Naive B cell (primary cell): ENCODE measurements at regions not wholly inside any gene's neighbourhood (a gene's known extent, or its start where the extent isn't known, plus 50 kb on each side); places are given as distances from the start of the nearest gene placed in this dataset.
"Not testable (repeated sequence)": the region's sequence is repeated elsewhere in the genome, so short reads cannot be mapped to it uniquely, and the experiment has no call there.

Experiments
- ATAC-seq, 2 donors: fragments of 150-1000 bp; cut with Tn5 transposase; 2 replicates each; pipeline ENCODE4 v1.10.0; 2021; ENCODE audit warnings: low read depth in 2 of 2, mild to moderate bottlenecking in 2 of 2, moderate library complexity in 2 of 2
- DNase-seq: peaks from one replicate; pipeline ENCODE4 v3.0.0; 2022
- H3K27ac Mint-ChIP-seq, 6 donors: one replicate each; pipeline ENCODE4 v1.8.0; 2020 to 2022; ENCODE audit warnings: mild to moderate bottlenecking in 6 of 6, mixed read lengths in 6 of 6, moderate library complexity in 5 of 6, inconsistent platforms in 2 of 6
- H3K27me3 Mint-ChIP-seq, 3 donors: one replicate each; pipeline ENCODE4 v1.8.0; 2021 to 2022; ENCODE audit warnings: mixed read lengths in 3 of 3, mild to moderate bottlenecking in 1 of 3
- H3K36me3 Mint-ChIP-seq, 2 donors: one replicate each; pipeline ENCODE4 v1.8.0; 2020 to 2022; ENCODE audit warnings: mixed read lengths in 2 of 2, inconsistent platforms in 1 of 2, mild to moderate bottlenecking in 1 of 2
- H3K4me1 Mint-ChIP-seq, 3 donors: one replicate each; pipeline ENCODE4 v1.8.0; 2020 to 2022; ENCODE audit warnings: mixed read lengths in 3 of 3, inconsistent platforms in 1 of 3, mild to moderate bottlenecking in 1 of 3, moderate library complexity in 1 of 3
- H3K4me3 Mint-ChIP-seq, 8 donors: one replicate each; pipeline ENCODE4 v1.8.0; 2020 to 2022; ENCODE audit warnings: mild to moderate bottlenecking in 8 of 8, mixed read lengths in 8 of 8, moderate library complexity in 8 of 8, inconsistent platforms in 2 of 8
- H3K9me3 Mint-ChIP-seq, 7 donors: one replicate each; pipeline ENCODE4 v1.8.0; 2020 to 2022; ENCODE audit warnings: mixed read lengths in 7 of 7, mild to moderate bottlenecking in 5 of 7, inconsistent platforms in 2 of 7, moderate library complexity in 1 of 7

GRCh38 chr7:58085444-58085843, 635.5 kb downstream of the ZNF716 start:
- not testable (repeated sequence) for ATAC-seq, H3K4me3 Mint-ChIP-seq, H3K36me3 Mint-ChIP-seq, H3K27ac Mint-ChIP-seq, H3K27me3 Mint-ChIP-seq, DNase-seq, H3K4me1 Mint-ChIP-seq
- H3K9me3 Mint-ChIP-seq = peaks cover under 1 to 11% (median 4%) of the 10 kb centered on the region in 7 donors

- peaks cover 8 to 16% (median 11%) of the 10 kb centered on the region in 7 donors for H3K9me3 Mint-ChIP-seq
- peaks cover 4 to 11% of the 10 kb centered on the region in 2 donors for H3K36me3 Mint-ChIP-seq
- DNase-seq (no peak), ATAC-seq (no peak)
- H3K27ac Mint-ChIP-seq = no peak overlapping the region
- H3K27me3 Mint-ChIP-seq = no peaks in the 10 kb centered on the region
- H3K4me3 Mint-ChIP-seq = no peak overlapping the region
- H3K4me1 Mint-ChIP-seq = peaks cover 0 to 5% (median 0%) of the 10 kb centered on the region in 3 donors
Measured at GRCh38 chr7:58086461-58086860, 636.5 kb downstream of the ZNF716 start.

- Mint-ChIP-seq H3K4me1 (peaks cover 0 to 5% (median 0%) of the 10 kb centered on the region in 3 donors), H3K36me3 (peaks cover 4 to 12% of the 10 kb centered on the region in 2 donors), H3K27ac (no peak overlapping the region), H3K4me3 (no peak overlapping the region), H3K9me3 (peaks cover 8 to 16% (median 11%) of the 10 kb centered on the region in 7 donors), H3K27me3 (no peaks in the 10 kb centered on the region)
- no peak for ATAC-seq
- DNase-seq = no peak
Measured at GRCh38 chr7:58086871-58087535, 637.0 kb downstream of the ZNF716 start.

GRCh38 chr7:58087536-58088190, 637.7 kb downstream of the ZNF716 start:
- ATAC-seq = no peak
- no peak overlapping the region for H3K27ac Mint-ChIP-seq

GRCh38 chr7:58088191-58088560, 638.2 kb downstream of the ZNF716 start:
- H3K4me1 Mint-ChIP-seq, H3K27ac Mint-ChIP-seq, DNase-seq, H3K27me3 Mint-ChIP-seq, ATAC-seq: not testable (repeated sequence)
- Mint-ChIP-seq H3K4me3 (peak overlapping the region in 1 of 8 donors; percentile 51), H3K9me3 (peaks cover 9 to 19% (median 14%) of the 10 kb centered on the region in 7 donors), H3K36me3 (peaks cover 4 to 12% of the 10 kb centered on the region in 2 donors)

More at GRCh38 chr7:58087536-58088190, 637.7 kb downstream of the ZNF716 start:
- Mint-ChIP-seq H3K36me3 (peaks cover 4 to 12% of the 10 kb centered on the region in 2 donors), H3K4me1 (peaks cover 0 to 5% (median 0%) of the 10 kb centered on the region in 3 donors), H3K27me3 (no peaks in the 10 kb centered on the region), H3K9me3 (peaks cover 10 to 17% (median 12%) of the 10 kb centered on the region in 7 donors), H3K4me3 (no peak overlapping the region)
- no peak for DNase-seq

GRCh38 chr7:58091063-58091462, 641.1 kb downstream of the ZNF716 start:
- not testable (repeated sequence) for H3K4me3 Mint-ChIP-seq, H3K27me3 Mint-ChIP-seq, H3K4me1 Mint-ChIP-seq, DNase-seq, ATAC-seq, H3K27ac Mint-ChIP-seq
- Mint-ChIP-seq H3K9me3 (peaks cover 9 to 22% (median 19%) of the 10 kb centered on the region in 7 donors), H3K36me3 (peaks cover 4 to 12% of the 10 kb centered on the region in 2 donors)
